ENCODE measurements at regions not wholly inside any gene's neighbourhood (a gene's known extent, or its start where the extent isn't known, plus 50 kb on each side); places are given as distances from the start of the nearest gene placed in this dataset.

- Histone ChIP-seq H4K20me1 (no peaks in the 10 kb centered on the region), H3K9me3 (replicated peaks in 1 of 11) (no peaks in the 10 kb centered on the region), H3K9ac (no peak overlapping the region), H3K4me3 (no peak overlapping the region), H3K36me3 (no peaks in the 10 kb centered on the region), H3K4me1 (peaks cover 0 to 23% (median 4%) of the 10 kb centered on the region in 10 experiments; a peak in 10 of 20 replicates), H3K27ac (no peak overlapping the region), H3K27me3 (no peaks in the 10 kb centered on the region), H3K4me2 (no peak overlapping the region)
- no peak for TF ChIP-seq Cebpa-rat (IDR thresholded peaks at IDR 0.05)
These were observed 276.9 kb downstream of the CDH9 start for GRCh38 chr5:26761446-26761845.

- no peak for TF ChIP-seq Cebpa-rat (IDR thresholded peaks at IDR 0.05)
- H3K9ac ChIP-seq: no peak overlapping the region
- H3K4me3 ChIP-seq: no peak overlapping the region
- H3K36me3 ChIP-seq: no peaks in the 10 kb centered on the region
- no peak overlapping the region for H3K27ac ChIP-seq
- H3K4me1 ChIP-seq: peaks cover 0 to 23% (median 4%) of the 10 kb centered on the region in 10 experiments; a peak in 10 of 20 replicates
- no peaks in the 10 kb centered on the region for H3K9me3 ChIP-seq (replicated peaks in 1 of 11)
- H3K27me3 ChIP-seq: no peaks in the 10 kb centered on the region
- H3K4me2 ChIP-seq: no peak overlapping the region
- H4K20me1 ChIP-seq: no peaks in the 10 kb centered on the region
These were observed 277.3 kb downstream of the CDH9 start for GRCh38 chr5:26761045-26761444.

GRCh38 chr5:26757941-26758340, 280.4 kb downstream of the CDH9 start:
- H3K27me3 ChIP-seq: no peaks in the 10 kb centered on the region
- H3K4me1 ChIP-seq: peaks cover 0 to 18% (median 4%) of the 10 kb centered on the region in 10 experiments; a peak in 10 of 20 replicates
- no peak overlapping the region for H3K4me3 ChIP-seq
- H4K20me1 ChIP-seq: no peaks in the 10 kb centered on the region
- TF ChIP-seq Cebpa-rat (IDR thresholded peaks at IDR 0.05): no peak
- peak overlapping the region in 5 of 11 experiments; percentile 24 to 68 (median 56); a peak in 9 of 22 replicates for H3K27ac ChIP-seq
- H3K9me3 ChIP-seq (replicated peaks in 1 of 11): no peaks in the 10 kb centered on the region
- peak overlapping the region in 5 of 11 experiments; percentile 18 to 51 (median 38); a peak in 8 of 22 replicates for H3K4me2 ChIP-seq
- H3K9ac ChIP-seq: 0 out of 22 replicates have a peak overlapping the region, but pooled peaks of 1 of the 11 experiments have one; percentile 27
- H3K36me3 ChIP-seq: no peaks in the 10 kb centered on the region

- Histone ChIP-seq H4K20me1 (no peaks in the 10 kb centered on the region), H3K27ac (no peak overlapping the region), H3K4me1 (no peaks in the 10 kb centered on the region), H3K9me3 (replicated peaks in 1 of 11) (no peaks in the 10 kb centered on the region), H3K9ac (no peak overlapping the region), H3K4me2 (no peak overlapping the region), H3K27me3 (no peaks in the 10 kb centered on the region), H3K36me3 (no peaks in the 10 kb centered on the region), H3K4me3 (no peak overlapping the region)
- no peak for TF ChIP-seq Cebpa-rat (IDR thresholded peaks at IDR 0.05)
These were observed 288.6 kb downstream of the CDH9 start for GRCh38 chr5:26749829-26750228.

GRCh38 chr5:26740182-26740581, 298.2 kb downstream of the CDH9 start:
- no peaks in the 10 kb centered on the region for H4K20me1 ChIP-seq
- TF ChIP-seq Cebpa-rat (IDR thresholded peaks at IDR 0.05): no peak
- H3K4me2 ChIP-seq: no peak overlapping the region
- no peaks in the 10 kb centered on the region for H3K27me3 ChIP-seq
- no peak overlapping the region for H3K9ac ChIP-seq
- no peaks in the 10 kb centered on the region for H3K4me1 ChIP-seq
- no peaks in the 10 kb centered on the region for H3K36me3 ChIP-seq
- no peaks in the 10 kb centered on the region for H3K9me3 ChIP-seq (replicated peaks in 1 of 11)
- H3K27ac ChIP-seq: no peak overlapping the region
- no peak overlapping the region for H3K4me3 ChIP-seq

- no peak overlapping the region for H3K4me3 ChIP-seq
- TF ChIP-seq Cebpa-rat (IDR thresholded peaks at IDR 0.05): no peak
- H3K36me3 ChIP-seq: no peaks in the 10 kb centered on the region
- no peak overlapping the region for H3K27ac ChIP-seq
- no peak overlapping the region for H3K9ac ChIP-seq
- H4K20me1 ChIP-seq: no peaks in the 10 kb centered on the region
- H3K27me3 ChIP-seq: no peaks in the 10 kb centered on the region
- H3K9me3 ChIP-seq (replicated peaks in 1 of 11): no peaks in the 10 kb centered on the region
- no peak overlapping the region for H3K4me2 ChIP-seq
- H3K4me1 ChIP-seq: no peaks in the 10 kb centered on the region
These were observed 300.8 kb downstream of the CDH9 start for GRCh38 chr5:26737348-26738265.

- Histone ChIP-seq H3K4me2 (no peak overlapping the region), H4K20me1 (no peaks in the 10 kb centered on the region), H3K36me3 (no peaks in the 10 kb centered on the region), H3K4me1 (no peaks in the 10 kb centered on the region), H3K27me3 (no peaks in the 10 kb centered on the region), H3K27ac (no peak overlapping the region), H3K9me3 (replicated peaks in 1 of 11) (no peaks in the 10 kb centered on the region), H3K9ac (no peak overlapping the region), H3K4me3 (no peak overlapping the region)
- TF ChIP-seq Cebpa-rat (IDR thresholded peaks at IDR 0.05): no peak
These were observed 310.5 kb downstream of the CDH9 start for GRCh38 chr5:26727916-26728315.

- no peak for TF ChIP-seq Cebpa-rat (IDR thresholded peaks at IDR 0.05)
These were observed 318.6 kb downstream of the CDH9 start for GRCh38 chr5:26719803-26720202.

GRCh38 chr5:26700759-26701384, 337.5 kb downstream of the CDH9 start:
- Histone ChIP-seq H3K36me3 (no peaks in the 10 kb centered on the region), H3K27ac (no peak overlapping the region), H3K9ac (no peak overlapping the region), H3K9me3 (replicated peaks in 1 of 11) (no peaks in the 10 kb centered on the region), H3K4me2 (no peak overlapping the region), H3K4me3 (no peak overlapping the region), H3K27me3 (no peaks in the 10 kb centered on the region), H4K20me1 (no peaks in the 10 kb centered on the region), H3K4me1 (no peaks in the 10 kb centered on the region)
- no peak for TF ChIP-seq Cebpa-rat (IDR thresholded peaks at IDR 0.05)

More at GRCh38 chr5:26719803-26720202, 318.6 kb downstream of the CDH9 start:
- Histone ChIP-seq H3K4me1 (no peaks in the 10 kb centered on the region), H4K20me1 (no peaks in the 10 kb centered on the region), H3K9me3 (replicated peaks in 1 of 11) (no peaks in the 10 kb centered on the region), H3K36me3 (no peaks in the 10 kb centered on the region), H3K9ac (no peak overlapping the region), H3K4me3 (no peak overlapping the region), H3K27me3 (no peaks in the 10 kb centered on the region), H3K4me2 (no peak overlapping the region), H3K27ac (no peak overlapping the region)

Measured in BLaER1 treated with 17β-estradiol and CSF1 and Interleukin-3, amounts not matched to agents 10 nM and 100 nM (cell line).